ENCODE measurements at regions not wholly inside any gene's neighbourhood (a gene's known extent, or its start where the extent isn't known, plus 50 kb on each side); places are given as distances from the start of the nearest gene placed in this dataset.

DNA sequence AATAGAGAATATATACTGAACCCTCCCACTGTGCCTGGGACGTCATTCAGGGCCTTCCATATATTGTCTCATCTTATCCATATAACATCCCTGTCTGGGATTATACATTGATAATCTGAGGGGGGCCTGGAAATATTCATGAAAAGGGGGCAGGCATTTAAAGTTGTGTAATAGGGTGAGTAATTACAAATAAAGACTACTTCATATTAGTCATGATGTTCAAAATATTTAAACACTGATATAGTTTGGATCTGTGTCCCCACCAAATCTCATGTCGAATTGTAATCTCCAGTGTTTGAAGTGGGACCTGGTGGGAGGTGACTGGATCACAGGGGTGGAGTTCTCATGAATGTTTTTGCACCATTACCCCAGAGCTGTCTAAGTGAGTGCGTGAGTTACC, 97.8 kb downstream of the AQP9 start:
- DNase-seq (ENCODE audit: low read depth, low spot score) = no peak

DNA sequence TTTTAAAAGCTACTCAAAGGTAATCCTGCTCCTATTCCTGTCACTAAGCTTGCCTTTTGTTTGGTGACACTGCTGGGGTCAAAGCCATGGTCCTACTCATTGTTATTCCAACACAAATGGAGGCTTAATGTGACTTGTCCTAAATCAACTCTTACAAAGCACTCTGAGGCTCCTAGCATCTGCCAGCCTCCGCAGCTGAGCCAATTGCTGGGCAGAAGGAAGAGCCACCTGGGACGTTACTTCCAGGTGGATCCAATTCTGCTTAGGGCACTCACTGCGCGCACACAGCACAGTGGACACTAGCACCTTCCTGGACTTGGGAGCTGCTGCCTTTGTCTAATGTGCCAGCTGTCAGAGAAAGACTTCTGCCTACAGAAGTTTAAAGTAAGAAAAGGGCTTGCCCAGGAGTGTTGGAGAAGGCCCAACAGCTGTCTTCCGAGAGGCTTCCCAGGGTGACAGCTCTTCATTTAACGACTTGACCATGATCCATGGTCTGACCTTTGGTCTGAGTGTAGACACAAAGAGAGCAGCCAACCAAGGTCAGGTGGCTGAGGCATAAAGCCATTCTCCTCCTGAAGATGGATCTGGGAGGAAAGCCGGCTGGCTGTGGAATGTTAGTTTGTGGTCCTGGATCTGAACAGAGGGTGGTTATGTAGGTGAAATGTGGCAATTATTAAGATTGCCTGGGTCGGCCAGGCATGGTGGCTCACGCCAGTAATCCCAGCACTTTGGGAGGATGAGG, 102.2 kb downstream of the AQP9 start:
- DNase-seq (ENCODE audit: low read depth, low spot score) = no peak

DNA sequence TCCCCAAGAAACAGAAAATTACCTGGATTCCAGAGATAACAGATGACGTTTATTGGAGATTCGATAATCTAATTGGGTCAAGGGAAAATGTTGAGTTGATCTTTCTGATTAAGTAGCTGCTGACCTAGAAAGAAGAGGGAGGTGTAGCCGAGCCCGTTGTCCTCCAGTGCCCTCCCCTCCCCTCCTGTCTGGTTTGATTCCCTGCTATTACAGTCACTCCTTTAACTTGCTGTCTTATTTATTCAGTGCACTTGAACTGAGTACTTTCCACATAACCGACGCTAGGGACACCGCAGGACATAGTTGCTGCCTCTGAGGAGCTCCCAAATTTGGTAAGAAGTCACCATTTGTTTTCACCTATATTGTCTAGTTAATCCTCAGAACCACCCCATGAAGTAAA, 103.7 kb downstream of the AQP9 start:
- DNase-seq (ENCODE audit: low read depth, low spot score) = no peak

DNA sequence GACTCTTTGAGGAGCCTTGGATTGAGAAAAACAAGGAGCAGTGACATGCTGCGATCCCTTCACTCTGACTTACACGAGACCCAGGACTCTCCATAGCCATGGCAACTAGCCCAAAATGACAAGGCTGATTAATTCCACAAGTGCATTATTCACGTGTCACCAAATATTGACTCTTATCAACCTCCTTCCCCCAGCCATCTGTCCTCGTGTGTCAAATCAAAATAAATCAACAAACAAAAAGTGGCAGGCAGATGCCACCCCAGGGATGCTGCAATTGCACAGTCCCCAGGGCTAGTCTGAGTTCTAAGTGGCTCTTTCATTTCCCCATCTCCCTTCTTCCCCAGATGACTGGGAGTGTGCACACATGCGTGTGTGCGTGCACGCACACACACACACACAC, 104.9 kb downstream of the AQP9 start:
- DNase-seq (ENCODE audit: low read depth, low spot score) = no peak

DNA sequence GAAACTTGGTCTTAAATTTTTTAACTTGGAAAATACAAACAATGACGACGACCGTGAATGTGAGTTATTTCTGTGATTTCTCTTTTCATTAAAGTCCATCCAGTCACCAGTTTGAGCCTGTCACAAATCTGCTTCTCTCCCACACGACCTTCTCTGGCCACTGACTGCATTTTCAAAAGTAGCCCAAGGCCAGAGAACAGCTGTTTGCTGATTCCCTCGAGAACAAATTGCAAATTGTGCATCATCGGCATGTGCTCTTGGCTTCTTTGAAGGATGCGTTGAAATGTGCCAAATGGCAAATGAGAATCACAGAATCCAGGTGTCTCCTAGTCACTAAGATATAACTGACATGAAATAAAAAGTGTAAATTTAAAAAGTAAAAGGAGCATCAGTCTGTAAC, 106.4 kb downstream of the AQP9 start:
- DNase-seq (ENCODE audit: low read depth, low spot score) = no peak

DNA sequence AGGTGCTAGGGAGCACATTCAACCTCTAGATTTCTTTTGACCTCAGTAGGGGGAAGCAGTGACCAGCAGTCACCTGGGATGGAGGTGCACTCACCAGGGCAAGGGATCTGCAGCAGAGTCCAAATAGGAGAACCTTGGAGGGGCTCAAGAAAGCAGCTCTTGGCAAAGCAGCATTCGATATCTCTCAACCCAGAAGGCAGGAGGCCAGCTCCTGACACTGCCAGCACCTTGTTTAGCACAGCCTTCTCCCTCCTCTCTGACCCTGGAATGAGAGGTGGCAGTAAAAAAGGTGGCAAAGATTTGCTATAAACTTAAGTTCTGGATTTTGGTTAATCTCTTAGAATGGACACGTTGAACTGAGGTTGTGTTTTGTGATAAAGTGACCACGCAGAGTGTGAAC, 107.9 kb downstream of the AQP9 start:
- DNase-seq (ENCODE audit: low read depth, low spot score) = no peak

DNA sequence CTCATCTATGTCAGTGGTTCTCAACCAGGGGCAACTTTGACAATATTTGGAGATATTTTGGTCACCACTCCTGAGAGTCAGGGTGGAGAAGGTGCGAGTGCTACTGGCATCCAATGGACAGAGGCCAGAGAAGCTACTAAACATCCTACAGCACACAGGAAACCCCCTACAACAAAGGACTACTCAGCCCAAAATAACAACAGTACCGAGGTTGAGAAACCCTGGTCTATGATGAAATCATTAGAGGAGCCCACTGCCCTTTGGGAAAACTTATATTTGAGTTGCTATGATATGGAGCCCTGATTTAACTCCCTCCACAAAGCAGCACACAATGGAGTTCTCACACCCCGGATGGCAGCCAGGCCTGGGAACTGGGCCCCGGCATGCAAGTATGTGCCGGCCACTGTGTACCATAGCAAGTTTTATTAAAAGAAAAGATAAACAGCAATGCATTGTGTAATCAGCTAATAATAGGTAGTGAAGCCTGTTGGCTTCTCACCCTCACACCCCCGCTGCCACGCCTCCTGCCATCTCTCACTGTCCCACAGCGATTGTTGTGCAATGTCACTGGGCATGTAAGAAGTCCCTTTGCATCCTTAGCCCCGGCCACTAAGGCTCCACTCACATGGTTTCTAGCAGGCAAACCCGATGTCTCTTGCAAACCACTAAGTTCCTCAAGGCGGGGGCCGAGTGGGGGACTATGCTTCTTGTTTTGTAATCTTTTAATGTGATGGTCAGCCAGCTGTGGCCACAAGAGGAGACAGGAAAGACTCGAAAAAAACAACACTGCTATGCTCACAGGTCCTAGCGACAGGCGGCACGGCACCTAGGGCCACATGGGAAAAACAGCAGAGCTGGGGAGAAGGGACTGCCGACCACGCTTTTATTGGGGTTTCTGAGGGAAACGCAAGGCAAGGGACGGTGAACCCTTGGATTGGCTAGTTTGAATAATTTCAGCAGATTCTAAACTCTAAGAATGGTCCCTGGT, 110.0 kb downstream of the AQP9 start:
- no peak for DNase-seq (ENCODE audit: low read depth, low spot score)

DNA sequence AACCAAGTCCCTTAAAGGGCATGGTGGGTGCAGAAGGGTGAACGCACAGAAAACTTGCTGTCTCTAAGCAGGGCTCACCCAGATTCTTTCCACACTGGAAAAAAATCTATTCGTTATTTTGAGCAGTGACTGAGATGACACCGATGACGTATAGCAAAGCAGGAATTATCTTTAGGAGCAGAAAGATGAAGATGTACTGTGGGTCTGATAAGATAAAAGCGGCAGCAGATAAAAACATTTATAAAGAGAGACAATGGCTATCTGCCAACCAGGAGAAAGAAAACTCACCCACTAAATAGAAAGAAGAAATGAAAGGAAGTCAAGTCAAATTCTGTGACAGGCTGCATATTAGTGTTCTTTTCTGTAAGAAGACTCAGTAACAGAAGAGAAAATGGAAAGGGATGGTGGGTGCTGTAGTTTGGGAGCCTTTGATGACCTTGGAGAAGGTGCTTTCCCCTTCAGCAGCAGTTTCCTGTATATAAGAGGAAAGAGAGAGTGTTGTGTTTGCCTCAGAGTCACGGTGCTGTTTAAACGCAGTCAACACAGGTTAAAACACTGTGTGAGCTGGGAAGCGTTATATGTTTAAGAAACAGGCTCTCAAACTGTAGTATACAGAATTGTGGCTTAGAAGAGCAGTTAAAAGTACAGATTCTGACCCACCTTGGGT, 111.6 kb downstream of the AQP9 start:
- no peak for DNase-seq (ENCODE audit: low read depth, low spot score)

DNA sequence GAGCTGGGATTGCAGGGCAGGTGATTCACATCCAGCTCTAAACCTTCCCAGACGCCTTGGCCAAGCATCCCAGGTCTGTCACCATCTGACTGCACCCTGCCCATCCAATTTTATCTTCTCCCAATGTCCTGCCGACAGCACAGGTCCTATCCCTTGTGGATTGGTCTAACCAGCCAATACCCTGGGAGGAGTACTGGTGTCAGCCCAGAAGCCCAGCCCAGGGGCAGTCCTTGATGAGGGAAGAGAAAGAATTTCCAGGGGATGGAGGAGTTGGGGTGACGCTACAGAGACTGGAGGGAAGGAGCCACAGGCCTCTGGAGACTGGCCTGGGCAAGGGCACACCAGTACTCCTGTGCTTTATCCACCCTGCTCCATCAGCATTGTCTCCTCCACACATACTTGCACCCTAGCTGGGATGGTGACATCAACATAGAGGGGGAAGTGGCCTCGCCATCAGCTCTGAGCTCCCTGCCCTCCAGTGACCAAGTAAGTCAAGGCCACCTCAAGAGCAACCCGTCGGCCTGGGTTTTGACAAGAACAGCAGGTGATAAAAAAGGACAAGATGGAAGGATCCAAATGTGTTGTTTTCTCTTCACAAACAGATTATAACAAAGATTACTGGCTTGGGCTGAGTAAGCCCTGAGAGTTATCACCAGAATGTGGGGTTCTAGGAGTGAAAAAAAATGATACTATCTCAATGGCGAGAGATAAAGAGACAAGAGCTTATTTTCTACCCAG, 114.6 kb downstream of the AQP9 start:
- no peak for DNase-seq (ENCODE audit: low read depth, low spot score)

DNA sequence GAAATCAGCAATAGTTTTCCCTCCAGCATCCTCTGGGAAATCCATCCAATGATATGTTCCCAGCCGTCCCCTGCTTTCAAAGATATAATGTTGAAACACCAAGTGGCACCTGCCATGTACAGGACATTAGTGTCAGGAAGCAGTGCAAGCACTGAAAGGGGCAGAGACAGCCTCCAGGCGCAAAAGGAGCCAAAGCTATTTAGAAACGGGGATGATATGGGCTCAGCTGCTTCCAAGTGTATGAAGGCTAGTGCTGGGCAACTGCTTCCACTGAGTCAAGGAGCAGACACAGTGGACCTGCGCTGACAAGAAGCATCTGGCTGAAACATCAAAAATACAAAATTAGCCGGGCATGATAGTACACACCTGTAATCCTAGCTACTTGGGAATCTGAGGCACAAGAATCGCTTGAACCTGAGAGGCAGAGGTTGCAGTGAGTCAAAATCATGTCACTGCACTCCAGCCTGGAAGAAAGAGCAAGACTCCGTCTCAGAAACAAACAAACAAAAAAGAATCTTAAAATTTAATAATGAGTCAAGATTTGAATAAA, 119.7 kb downstream of the AQP9 start:
- no peak for DNase-seq (ENCODE audit: low read depth, low spot score)

DNA sequence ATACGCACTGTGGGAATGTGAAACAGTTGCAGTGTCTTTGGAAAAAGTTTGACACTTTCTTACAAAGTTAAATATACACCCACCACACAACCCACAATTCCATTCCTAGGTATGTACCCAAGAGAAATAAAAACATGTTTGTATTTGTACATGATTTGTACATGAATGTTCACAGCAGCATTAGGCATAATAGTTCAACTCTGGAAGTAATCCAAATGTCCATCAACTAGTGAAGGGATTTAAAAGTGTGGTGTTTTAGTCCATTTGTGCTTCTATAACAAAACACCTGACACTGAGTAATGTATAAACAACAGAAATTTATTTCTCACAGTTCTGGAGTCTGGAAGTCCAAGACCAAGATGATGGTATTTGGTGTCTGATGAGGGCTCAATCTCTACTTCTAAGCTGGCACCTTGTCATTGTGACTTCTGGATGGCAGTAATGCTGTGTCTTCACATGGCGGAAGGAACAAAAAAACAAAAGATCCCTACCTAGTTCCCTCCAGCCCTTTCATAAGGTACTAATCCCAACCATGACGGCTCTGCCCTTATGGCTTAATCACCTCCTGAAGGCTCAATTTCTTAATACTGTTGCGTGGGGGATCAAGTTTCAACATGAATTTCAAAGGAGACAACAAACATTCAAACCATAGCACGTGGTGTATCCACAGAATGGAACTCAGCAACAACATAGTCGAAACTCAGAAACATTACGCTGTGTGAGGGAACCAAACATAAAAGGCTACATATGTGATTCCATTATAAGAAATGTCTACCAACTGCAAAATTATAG, 120.5 kb downstream of the AQP9 start:
- DNase-seq (ENCODE audit: low read depth, low spot score) = no peak

DNA sequence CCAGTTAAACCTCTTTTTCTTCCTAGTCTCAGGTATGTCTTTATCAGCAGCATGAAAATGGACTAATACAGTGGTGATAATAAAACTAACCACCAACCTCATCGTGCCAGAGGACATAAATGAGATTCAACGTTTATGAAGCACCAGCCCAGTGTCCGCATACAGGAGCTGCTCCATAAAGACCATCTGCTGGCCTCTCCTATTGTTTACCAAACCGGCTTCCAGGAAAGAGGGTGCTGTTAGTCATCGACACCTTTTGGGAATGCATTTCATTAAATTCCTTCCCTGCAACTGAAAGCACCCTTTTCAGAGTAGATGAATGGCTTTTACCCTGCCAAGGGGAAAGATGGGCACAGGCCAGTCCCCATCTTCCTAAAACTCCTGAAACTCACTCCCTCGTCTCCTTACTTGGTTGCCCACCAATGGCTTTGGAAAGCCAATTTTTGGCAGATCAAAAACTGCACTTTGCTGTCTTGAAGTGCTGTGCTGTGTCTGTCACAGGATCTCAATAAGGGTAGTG, 122.1 kb downstream of the AQP9 start:
- DNase-seq (ENCODE audit: low read depth, low spot score) = no peak

DNA sequence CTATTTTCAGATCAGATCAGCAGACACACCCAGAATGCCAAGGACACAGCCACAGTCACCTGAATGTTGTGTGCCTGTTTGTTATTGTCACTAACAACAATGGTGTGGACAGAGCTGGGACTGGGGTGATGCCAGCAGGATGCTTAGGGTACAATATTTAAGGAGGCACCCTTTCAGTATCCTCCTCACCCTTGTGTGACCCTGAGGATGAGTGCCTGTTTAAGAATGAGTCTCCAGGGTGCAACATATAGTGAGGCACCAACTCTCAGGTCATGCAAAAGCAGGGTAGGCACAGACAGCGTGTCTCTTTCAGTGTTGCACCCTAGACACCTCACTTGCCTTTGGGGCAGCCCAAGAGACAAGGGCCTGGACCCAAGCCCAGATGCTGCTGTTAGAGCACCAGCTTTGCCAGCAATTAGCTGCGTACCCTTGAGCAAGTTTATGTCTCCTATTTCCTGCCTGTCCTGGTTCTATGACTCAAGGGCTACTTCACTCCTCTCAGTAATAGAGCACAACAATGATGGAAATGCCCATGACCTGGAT, 122.6 kb downstream of the AQP9 start:
- DNase-seq (ENCODE audit: low read depth, low spot score) = no peak

DNA sequence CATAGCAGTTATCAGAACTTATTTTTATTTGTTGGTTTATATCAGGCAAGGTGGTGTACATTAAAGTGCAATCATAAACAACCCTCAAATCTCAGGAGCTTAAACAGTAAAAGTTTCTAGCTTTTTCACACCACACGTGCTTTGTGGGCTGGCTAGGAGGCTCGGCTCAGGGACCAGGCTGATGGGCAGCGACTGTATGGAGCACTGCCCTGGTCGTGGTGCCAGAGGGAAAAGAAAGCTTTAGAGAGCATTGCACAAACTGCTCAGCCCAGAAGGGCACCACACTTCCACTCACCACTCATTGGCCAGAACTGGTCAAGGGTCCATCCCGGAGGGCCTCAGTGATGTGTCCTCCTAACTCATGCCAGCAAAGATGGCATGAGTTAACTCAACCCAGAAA, 123.2 kb downstream of the AQP9 start:
- DNase-seq (ENCODE audit: low read depth, low spot score) = no peak

DNA sequence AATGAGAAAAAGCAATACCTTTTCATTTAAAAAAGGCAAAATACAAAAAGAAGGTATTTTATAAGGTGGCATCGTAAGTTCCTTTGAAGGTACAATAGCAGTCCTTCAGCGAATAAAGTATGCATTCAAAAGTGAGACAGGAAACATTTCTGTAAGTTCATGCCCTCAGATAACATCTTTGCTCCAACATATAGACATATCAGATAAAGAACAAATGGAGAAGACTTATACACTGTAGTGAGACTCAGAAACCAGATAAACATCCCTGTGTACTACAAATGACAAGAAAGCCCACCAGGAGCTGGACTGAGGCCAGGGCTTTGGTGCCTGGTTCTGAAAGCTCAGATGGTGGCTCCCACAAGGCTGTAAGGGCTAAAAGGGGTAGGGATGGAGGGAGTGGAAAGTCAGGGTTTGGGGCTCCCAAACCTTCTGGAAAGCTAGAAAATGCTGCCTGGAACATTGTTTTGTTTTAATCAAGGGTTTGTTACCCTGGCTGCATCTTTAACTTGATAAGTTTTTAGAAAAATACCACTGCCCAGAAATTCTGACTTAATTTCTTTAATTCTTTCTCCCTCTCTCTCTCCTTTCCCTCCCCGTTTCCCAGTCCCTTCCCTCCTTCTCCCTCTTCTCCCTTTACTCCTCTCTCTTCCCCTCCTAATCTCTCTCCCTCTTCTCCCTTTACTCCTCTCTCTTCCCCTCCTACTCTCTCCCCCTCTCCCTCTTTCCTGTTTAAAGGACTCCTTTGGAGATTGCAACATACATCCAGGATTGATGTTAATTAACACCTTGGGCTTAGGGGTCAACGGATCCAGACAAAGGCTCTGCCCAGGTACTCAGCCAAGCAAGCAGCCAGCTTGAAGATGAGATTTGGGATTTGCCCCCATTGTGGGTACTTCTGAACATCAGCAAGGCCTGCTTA, 126.1 kb downstream of the AQP9 start:
- no peak for DNase-seq (ENCODE audit: low read depth, low spot score)

DNA sequence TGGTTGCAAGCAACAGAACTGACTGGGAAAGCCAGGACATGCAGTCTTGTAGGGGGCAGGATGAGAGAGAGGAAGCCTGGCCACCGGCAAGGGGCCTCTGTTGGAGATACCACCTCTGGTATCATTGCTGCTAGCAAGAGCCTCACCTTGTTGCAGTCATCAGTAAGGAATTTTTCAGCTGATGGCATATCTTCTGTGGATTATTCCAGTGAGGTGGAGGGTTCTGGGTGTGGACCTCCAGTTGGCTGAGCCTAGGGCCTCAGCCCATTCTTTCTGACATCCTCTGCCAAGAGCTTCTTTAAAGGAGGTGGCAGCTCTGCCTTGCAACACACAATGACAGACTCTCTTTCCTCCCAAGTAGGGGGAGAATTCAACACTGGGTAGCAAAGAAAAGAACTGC, 128.9 kb downstream of the AQP9 start:
- no peak for DNase-seq (ENCODE audit: low read depth, low spot score)

DNA sequence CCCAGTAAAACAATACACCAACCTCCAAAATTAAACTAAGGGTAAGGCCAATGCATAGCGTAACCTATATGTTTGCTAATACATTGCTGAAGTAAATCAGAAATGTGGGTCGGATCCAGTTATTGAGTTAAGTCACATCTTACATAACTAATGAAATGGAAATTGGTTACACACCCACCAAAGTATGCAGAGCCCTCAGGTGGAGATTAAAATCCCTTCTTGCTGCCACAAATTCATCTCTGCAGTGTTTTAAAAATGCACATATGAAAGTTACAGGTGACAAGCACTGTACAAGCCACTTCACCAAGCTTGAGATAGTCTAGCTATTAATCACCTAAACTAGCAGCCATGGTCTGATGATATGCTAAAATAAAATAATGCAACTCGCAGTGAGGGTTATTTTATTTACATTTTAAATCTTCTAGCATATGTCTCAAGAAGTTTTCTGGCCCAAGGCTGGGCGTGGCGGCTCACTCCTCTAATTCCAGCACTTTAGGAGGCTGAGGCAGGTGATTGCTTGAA, 130.6 kb downstream of the AQP9 start:
- DNase-seq (ENCODE audit: low read depth, low spot score) = no peak
